ENCODE measurements at regions not wholly inside any gene's neighbourhood (a gene's known extent, or its start where the extent isn't known, plus 50 kb on each side); places are given as distances from the start of the nearest gene placed in this dataset.

- Mint-ChIP-seq H3K27me3 (ENCODE audit: low read depth) (no peaks in the 10 kb centered on the region; the same call in 1 of the 2 replicates), H3K4me1 (peaks cover 18 to 21% of the 10 kb centered on the region in 2 experiments), H3K9me3 (peaks cover 0 to 3% of the 10 kb centered on the region in 2 experiments; a peak in 3 of 5 replicates), H3K27ac (peak overlapping the region in 1 of 3 experiments; percentile 55; a peak in 1 of 7 replicates), H3K4me3 (no peak overlapping the region), H3K36me3 (ENCODE audit: insufficient read depth in 1 of 3, low read depth in 3 of 3) (peaks cover under 1 to 4% (median 1%) of the 10 kb centered on the region in 3 experiments)
- WGBS (ENCODE audit: extremely low coverage, insufficient read length, low lambda C conversion rate): no CpG with 5 or more reads among the region's 8 CpGs
- H2BK20ac ChIP-seq (ENCODE audit: low read depth, low read length, poor library complexity, severe bottlenecking): no peak overlapping the region
- H3K18ac ChIP-seq (ENCODE audit: insufficient read length, low read depth, low read length): no peak overlapping the region
- no peak for TF ChIP-seq CTCF (conservative IDR thresholded peaks at IDR 0.05)
- H4K20me1 ChIP-seq (ENCODE audit: control insufficient read depth, insufficient read depth, insufficient read length): no peaks in the 10 kb centered on the region
- no peaks in the 10 kb centered on the region for H3K9me3 ChIP-seq (ENCODE audit: control insufficient read depth, low read depth, low read length)
- no peak overlapping the region for H3K4ac ChIP-seq (ENCODE audit: low read depth, low read length)
- H4K8ac ChIP-seq (replicated peaks; ENCODE audit: insufficient read length, low read depth, low read length): no peak overlapping the region
- H2BK120ac ChIP-seq (ENCODE audit: low read depth, low read length, poor library complexity, severe bottlenecking): no peak overlapping the region
- H3K4me2 ChIP-seq (ENCODE audit: insufficient read depth, insufficient read length, low read length): no peak overlapping the region
- H3K14ac ChIP-seq (ENCODE audit: insufficient read depth, low read length): no peak overlapping the region
- H2BK5ac ChIP-seq (ENCODE audit: insufficient read length, low read length): no peak overlapping the region
- H3K4me1 ChIP-seq (ENCODE audit: insufficient read depth, low read length): no peaks in the 10 kb centered on the region; the same call in 1 of the 2 replicates
- DNase-seq: no peak
- no peak overlapping the region for H3K23ac ChIP-seq (ENCODE audit: insufficient read length, low read depth, low read length)
- H3K79me1 ChIP-seq (ENCODE audit: insufficient read depth, low read depth, low read length, poor library complexity, severe bottlenecking): no peaks in the 10 kb centered on the region
- H3T11ph ChIP-seq (ENCODE audit: low read length): no peak overlapping the region
- no peak overlapping the region for H2AFZ ChIP-seq (ENCODE audit: low read length)
- no peak overlapping the region for H4K91ac ChIP-seq (ENCODE audit: insufficient read length, low read depth, low read length)
- H2AK5ac ChIP-seq (ENCODE audit: insufficient read length, low read length): no peak overlapping the region
- no peak overlapping the region for H2BK12ac ChIP-seq (ENCODE audit: insufficient read length, low read depth, low read length)
- H3K23me2 ChIP-seq (ENCODE audit: insufficient read length, low read depth, low read length, poor library complexity, severe bottlenecking): no peaks in the 10 kb centered on the region
- H3K27ac ChIP-seq (ENCODE audit: insufficient read length, low read depth, low read length): no peak overlapping the region
- H4K5ac ChIP-seq (ENCODE audit: insufficient read length, low read depth, low read length): no peak overlapping the region
- no peaks in the 10 kb centered on the region for H3K79me2 ChIP-seq (ENCODE audit: insufficient read depth, low read length)
- no peaks in the 10 kb centered on the region for H3K27me3 ChIP-seq (ENCODE audit: insufficient read depth, low read length)
- no peak overlapping the region for H3K56ac ChIP-seq (ENCODE audit: insufficient read length, low read depth, low read length)
- no peak overlapping the region for H3K9ac ChIP-seq (ENCODE audit: extremely low read depth, insufficient read length, low read length)
- H2BK15ac ChIP-seq (ENCODE audit: low read depth, low read length): no peak overlapping the region
These were observed 408.1 kb upstream of the RUNX1 start for GRCh38 chr21:35457097-35457804.

All from H9 (cell line).